ENCODE measurements at regions not wholly inside any gene's neighbourhood (a gene's known extent, or its start where the extent isn't known, plus 50 kb on each side); places are given as distances from the start of the nearest gene placed in this dataset.

DNA sequence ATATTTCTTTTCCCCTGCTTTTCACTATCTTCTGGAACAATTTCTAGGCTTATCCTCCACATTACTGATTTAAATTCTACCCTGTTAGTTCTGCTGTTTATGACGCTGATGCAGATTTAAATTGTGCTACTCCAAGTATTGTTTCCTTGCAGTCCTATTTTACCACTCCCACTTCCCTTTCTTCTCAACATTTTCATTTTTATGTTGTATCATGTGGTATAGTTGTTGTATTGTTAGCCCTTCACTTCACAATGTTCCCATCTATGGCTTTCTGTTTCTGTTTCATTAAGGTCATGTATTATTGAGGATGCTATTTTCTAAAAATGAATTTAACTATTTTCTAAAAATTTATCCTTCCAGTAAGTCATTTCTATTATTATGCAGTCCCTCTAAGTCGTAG lies 254.4 kb downstream of the NDUFS4 start:
- TF ChIP-seq CREB1 (IDR thresholded peaks at IDR 0.05; ENCODE audit: low read depth) (no peak), YY1 (IDR thresholded peaks at IDR 0.05; ENCODE audit: low read depth) (no peak), TAF1 (IDR thresholded peaks at IDR 0.05; ENCODE audit: low read depth) (no peak), NFIC (IDR thresholded peaks at IDR 0.05) (no peak), TEAD4 (IDR thresholded peaks at IDR 0.05) (no peak)
- TF ChIP-seq, protein P1, sequence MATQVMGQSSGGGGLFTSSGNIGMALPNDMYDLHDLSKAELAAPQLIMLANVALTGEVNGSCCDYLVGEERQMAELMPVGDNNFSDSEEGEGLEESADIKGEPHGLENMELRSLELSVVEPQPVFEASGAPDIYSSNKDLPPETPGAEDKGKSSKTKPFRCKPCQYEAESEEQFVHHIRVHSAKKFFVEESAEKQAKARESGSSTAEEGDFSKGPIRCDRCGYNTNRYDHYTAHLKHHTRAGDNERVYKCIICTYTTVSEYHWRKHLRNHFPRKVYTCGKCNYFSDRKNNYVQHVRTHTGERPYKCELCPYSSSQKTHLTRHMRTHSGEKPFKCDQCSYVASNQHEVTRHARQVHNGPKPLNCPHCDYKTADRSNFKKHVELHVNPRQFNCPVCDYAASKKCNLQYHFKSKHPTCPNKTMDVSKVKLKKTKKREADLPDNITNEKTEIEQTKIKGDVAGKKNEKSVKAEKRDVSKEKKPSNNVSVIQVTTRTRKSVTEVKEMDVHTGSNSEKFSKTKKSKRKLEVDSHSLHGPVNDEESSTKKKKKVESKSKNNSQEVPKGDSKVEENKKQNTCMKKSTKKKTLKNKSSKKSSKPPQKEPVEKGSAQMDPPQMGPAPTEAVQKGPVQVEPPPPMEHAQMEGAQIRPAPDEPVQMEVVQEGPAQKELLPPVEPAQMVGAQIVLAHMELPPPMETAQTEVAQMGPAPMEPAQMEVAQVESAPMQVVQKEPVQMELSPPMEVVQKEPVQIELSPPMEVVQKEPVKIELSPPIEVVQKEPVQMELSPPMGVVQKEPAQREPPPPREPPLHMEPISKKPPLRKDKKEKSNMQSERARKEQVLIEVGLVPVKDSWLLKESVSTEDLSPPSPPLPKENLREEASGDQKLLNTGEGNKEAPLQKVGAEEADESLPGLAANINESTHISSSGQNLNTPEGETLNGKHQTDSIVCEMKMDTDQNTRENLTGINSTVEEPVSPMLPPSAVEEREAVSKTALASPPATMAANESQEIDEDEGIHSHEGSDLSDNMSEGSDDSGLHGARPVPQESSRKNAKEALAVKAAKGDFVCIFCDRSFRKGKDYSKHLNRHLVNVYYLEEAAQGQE (IDR thresholded peaks at IDR 0.05; ENCODE audit: low read depth) = no peak
- TF ChIP-seq, protein P2, sequence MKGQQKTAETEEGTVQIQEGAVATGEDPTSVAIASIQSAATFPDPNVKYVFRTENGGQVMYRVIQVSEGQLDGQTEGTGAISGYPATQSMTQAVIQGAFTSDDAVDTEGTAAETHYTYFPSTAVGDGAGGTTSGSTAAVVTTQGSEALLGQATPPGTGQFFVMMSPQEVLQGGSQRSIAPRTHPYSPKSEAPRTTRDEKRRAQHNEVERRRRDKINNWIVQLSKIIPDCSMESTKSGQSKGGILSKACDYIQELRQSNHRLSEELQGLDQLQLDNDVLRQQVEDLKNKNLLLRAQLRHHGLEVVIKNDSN (IDR thresholded peaks at IDR 0.05) = no peak
